Mesothelial cell of epicardium (in vitro differentiated cells): ENCODE measurements at regions not wholly inside any gene's neighbourhood (a gene's known extent, or its start where the extent isn't known, plus 50 kb on each side); places are given as distances from the start of the nearest gene placed in this dataset.

Source experiments
- DNase-seq, 2 experiments: peaks; one replicate each; pipeline ENCODE4 v3.0.0; 2021; ENCODE audit warnings: low spot score in 2 of 2; ENCODE audit not compliant: unreplicated experiment in 2 of 2
- H3K27ac Mint-ChIP-seq: 2 replicates; pipeline ENCODE4 v1.8.0; 2021; ENCODE audit warnings: mixed read lengths
- H3K27me3 Mint-ChIP-seq: 2 replicates; pipeline ENCODE4 v1.8.0; 2021; ENCODE audit warnings: low read depth, mixed read lengths
- H3K36me3 Mint-ChIP-seq: 2 replicates; pipeline ENCODE4 v1.8.0; 2021; ENCODE audit warnings: mixed read lengths
- H3K4me1 Mint-ChIP-seq: 2 replicates; pipeline ENCODE4 v1.8.0; 2021; ENCODE audit warnings: mixed read lengths
- H3K4me3 Mint-ChIP-seq: 2 replicates; pipeline ENCODE4 v1.8.0; 2021; ENCODE audit warnings: mild to moderate bottlenecking, moderate library complexity, mixed read lengths
- H3K9me3 Mint-ChIP-seq: 2 replicates; pipeline ENCODE4 v1.8.0; 2021; ENCODE audit warnings: mixed read lengths
- CTCF ChIP-seq: fragments of 200-600 bp; sonication (generic); IDR thresholded peaks from one replicate; pipeline ENCODE4 v1.5.0; 2021; ENCODE audit warnings: antibody characterized with exemption; ENCODE audit not compliant: unreplicated experiment

GRCh38 chr3:171935261-171936123, 92.3 kb downstream of the TMEM212 start:
- Mint-ChIP-seq H3K4me1 (peaks cover 48% of the 10 kb centered on the region), H3K27me3 (no peaks in the 10 kb centered on the region), H3K9me3 (peaks cover 4% of the 10 kb centered on the region), H3K27ac (peak overlapping the region; percentile 88), H3K36me3 (no peaks in the 10 kb centered on the region), H3K4me3 (no peak overlapping the region)
- no peak for DNase-seq
- TF ChIP-seq CTCF: no peak

GRCh38 chr3:171936191-171936841, 93.2 kb downstream of the TMEM212 start:
- Mint-ChIP-seq H3K4me3 (no peak overlapping the region), H3K36me3 (no peaks in the 10 kb centered on the region), H3K9me3 (peaks cover 4% of the 10 kb centered on the region), H3K27ac (peak overlapping the region; percentile 88), H3K27me3 (no peaks in the 10 kb centered on the region), H3K4me1 (peaks cover 53% of the 10 kb centered on the region)
- TF ChIP-seq CTCF: no peak
- no peak for DNase-seq

- no peak for TF ChIP-seq CTCF
- no peak for DNase-seq
- Mint-ChIP-seq H3K27ac (no peak overlapping the region), H3K9me3 (peaks cover 4% of the 10 kb centered on the region), H3K4me3 (no peak overlapping the region), H3K27me3 (no peaks in the 10 kb centered on the region), H3K4me1 (peaks cover 64% of the 10 kb centered on the region), H3K36me3 (no peaks in the 10 kb centered on the region)
Observed at GRCh38 chr3:171939578-171939977, 96.4 kb downstream of the TMEM212 start.

- no peak for DNase-seq
- no peak overlapping the region for H3K27ac Mint-ChIP-seq
- no peak overlapping the region for H3K4me3 Mint-ChIP-seq
- H3K36me3 Mint-ChIP-seq: no peaks in the 10 kb centered on the region
- TF ChIP-seq CTCF: no peak
- H3K27me3 Mint-ChIP-seq: no peaks in the 10 kb centered on the region
- H3K9me3 Mint-ChIP-seq: no peaks in the 10 kb centered on the region
- peaks cover 65% of the 10 kb centered on the region for H3K4me1 Mint-ChIP-seq
Observed at GRCh38 chr3:171940151-171940649, 97.1 kb downstream of the TMEM212 start.

GRCh38 chr3:171943262-171944117, 95.9 kb upstream of the FNDC3B start:
- no peaks in the 10 kb centered on the region for H3K27me3 Mint-ChIP-seq
- no peak overlapping the region for H3K4me3 Mint-ChIP-seq
- peak overlapping the region; percentile 72 for H3K27ac Mint-ChIP-seq
- H3K36me3 Mint-ChIP-seq: peaks cover 4% of the 10 kb centered on the region
- TF ChIP-seq CTCF: no peak
- no peak for DNase-seq
- peaks cover 55% of the 10 kb centered on the region for H3K4me1 Mint-ChIP-seq
- peaks cover 14% of the 10 kb centered on the region for H3K9me3 Mint-ChIP-seq
